ENCODE measurements at regions not wholly inside any gene's neighbourhood (a gene's known extent, or its start where the extent isn't known, plus 50 kb on each side); places are given as distances from the start of the nearest gene placed in this dataset.

DNA sequence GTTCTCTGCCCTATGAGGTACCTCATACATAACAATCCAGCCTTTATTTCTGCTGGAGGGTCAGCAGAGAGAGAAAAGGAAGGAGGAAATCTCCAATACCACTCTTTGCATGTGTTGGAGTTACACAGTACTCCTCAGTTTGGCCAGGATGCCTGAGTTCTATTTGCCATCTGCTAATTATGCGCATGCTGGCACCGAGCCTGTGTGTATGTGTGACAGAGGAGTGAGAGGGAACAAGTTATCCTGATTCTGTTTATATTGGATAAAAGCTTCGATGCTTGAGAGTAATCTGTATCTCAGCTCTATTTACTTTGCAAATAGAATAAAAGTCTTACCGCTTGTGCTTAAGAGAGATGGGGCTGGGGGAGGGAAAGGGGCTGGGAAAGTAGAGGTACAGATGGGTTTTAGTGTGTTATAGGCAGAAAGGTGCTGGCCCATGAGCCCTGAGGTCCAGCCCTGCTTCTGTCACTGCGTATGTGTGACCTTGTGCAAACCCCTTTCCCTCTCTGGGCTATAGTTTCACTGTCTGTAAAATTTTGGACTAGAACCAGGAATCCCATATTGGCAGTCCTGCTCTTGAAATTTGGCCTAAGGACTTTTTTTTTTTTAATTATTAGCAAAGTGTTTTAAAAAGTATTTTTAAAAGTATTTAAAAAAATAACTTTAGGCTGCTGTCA lies 54.5 kb upstream of the PLXNA2 start:
- no peak for DNase-seq

DNA sequence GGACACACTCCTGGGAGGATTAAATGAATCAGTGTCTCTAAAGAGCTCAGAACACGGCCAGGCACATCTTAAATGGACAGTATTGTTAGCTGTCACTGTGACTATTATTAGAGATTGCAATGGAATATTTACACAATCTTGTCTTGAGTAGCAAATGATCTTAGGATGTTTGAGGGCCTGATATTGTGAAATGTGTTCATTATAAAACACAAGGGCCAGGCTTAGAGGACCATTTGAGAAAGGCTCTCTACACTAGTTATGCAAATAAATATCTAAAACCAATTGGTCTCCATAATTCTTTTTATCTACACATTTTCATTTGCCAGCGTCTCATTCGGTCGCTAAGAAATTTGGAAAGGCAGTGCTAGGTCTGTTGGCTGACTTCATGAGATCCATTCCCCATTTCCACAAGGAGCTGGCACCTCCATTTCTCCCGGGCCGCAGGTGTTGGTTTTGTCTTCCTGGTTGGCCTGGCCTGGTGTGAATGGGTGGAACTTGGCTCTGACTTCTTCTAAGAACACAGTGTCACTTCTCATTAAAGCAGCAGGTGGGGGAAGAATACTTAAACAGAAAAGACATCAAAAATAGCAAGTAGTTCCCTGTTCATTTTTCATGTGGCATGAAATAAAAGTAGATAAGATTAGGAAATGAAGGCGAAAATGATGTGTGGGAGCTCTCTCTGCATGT lies 56.0 kb upstream of the PLXNA2 start:
- no peak for DNase-seq

DNA sequence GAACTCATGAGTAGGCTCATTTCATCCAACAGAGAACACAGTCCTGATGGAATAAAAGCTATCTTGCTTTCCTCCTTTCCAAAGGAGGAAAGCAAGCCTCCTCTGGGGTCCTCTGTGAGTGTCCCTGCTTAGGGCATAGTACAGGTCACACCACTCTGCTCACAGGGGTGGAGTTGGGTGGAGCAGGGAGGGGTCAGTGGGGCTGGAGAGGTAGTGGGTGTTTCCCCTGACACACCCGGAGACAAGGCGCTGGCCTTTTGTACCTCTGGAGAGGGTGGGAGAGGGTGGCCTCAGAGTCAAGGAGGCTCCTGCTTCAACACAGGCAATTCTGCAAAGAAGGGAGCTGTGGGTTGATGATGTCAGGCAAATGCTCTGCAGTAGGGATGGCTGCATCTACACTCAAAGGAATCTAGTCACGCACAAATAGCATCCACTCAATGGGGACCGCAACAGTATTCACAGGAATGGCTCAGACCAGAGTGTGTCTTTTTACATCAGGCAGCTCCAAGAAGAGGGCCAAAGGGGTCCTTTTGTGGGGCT lies 58.6 kb upstream of the PLXNA2 start:
- DNase-seq = no peak

DNA sequence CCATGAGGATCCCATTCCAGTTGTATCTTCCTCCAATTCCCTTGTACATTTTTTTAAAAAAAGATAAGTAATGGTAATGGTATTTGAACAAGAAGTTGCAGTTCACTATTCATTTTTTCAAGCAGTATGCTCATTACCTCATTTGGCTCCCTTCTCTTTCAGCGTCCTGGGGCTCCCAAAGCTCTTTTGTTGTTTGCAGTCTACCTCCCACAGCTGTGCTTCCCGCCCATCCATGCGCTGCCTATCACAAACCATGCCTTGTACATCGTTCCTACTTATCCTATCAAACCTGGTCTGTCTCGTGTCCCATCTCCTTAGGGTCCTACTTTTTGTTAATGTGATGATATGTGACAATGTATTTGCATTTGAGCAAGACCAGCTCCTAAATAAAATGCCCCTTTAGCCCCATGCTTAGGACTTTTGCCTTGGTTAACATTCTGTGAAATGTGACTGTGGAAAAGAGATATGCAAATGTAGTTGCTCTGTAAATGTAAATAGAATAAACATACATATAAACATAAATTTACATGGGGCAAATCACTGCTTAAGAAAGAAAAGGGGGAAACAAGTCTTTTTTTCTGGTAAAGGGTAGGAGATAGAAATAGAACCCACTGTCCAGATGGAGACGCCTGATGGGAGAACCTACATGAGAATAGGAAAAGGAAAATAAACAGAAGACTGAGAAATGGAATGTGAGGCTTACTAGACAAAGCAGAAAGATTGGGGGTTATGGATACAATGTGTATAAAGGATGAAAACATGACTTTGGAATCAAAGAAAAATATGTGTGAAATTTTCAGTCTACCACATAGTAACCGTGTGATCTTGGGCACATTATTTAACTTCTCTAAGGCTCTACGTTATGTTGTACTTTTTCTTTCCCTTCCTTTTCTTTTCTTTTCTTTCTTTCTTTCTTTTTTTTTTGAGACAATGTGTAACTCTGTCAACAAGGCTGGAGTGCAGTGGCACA lies 59.8 kb upstream of the PLXNA2 start:
- no peak for DNase-seq

DNA sequence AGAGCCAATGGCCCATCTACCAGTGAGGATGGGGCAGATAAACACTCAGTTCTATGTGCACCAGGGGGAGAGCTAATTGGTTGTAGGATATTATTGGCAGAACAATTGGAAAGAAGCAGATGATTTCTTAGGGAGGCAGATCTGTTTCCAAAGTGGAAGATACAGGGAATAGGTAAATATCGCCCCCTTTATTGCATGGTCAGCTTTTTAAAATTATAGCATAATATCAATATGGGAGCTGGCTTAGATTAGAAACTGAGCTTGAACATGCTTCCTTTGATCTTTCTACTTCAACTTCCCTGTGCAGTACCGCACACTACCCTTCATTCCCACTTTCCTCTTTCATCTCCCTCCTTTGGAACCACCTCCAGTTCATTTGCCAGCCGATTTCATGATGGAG lies 64.0 kb upstream of the PLXNA2 start:
- DNase-seq = no peak

DNA sequence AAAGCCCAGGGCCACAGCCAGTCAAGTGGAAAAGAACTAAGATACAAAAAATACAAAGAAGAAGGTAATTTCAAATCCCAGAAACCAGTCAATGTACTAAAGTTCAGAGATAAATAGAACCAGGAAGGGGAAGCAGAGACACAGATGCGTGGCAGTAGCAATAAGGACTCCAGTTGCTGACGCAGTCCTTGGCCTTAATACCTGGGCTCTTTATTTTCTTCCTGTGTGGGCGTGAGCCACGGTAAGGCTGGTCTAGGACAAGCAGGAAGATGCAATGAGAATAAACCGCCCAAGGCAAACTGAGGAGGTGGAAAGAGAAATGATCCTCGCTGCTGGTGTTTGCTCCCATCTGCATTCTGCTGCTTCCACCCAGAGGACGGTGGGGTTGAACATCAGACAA lies 65.6 kb upstream of the PLXNA2 start:
- no peak for DNase-seq

DNA sequence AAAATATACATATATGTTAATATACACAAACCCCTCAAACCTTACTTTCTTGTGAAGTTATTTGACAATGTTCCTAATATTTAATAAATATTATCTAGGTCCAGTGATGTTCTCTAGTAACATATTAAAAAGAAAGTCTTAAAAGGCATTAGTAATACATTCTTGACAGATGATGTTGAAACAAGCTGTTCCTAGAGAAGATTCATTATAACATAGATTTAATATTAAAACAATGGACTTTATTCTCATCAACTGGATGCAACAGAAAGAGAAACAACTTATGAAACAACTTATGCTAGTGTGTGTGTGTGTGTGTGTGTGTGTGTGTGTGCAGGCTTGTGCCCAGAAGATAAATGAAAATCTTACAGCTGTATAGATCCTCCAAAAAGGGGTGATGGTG lies 68.5 kb upstream of the PLXNA2 start:
- no peak for DNase-seq

DNA sequence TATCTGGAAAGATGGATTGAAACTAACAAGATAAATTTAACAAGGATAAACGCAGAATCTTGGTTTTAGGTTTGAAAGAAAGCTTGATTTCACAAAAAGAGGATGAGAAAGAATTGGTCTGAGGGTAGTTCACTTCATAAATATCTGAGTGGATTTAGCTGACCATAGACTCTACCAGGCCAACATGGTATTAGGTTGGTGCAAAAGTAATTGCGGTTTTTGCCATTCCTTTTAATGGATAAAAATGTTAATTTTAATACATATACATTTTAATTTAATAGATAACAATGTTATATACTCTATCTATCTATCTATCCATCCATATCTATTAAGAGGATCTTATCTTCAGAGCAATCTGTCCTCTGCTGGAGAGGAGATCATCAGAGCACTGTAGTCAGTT lies 70.2 kb upstream of the PLXNA2 start:
- DNase-seq = no peak

DNA sequence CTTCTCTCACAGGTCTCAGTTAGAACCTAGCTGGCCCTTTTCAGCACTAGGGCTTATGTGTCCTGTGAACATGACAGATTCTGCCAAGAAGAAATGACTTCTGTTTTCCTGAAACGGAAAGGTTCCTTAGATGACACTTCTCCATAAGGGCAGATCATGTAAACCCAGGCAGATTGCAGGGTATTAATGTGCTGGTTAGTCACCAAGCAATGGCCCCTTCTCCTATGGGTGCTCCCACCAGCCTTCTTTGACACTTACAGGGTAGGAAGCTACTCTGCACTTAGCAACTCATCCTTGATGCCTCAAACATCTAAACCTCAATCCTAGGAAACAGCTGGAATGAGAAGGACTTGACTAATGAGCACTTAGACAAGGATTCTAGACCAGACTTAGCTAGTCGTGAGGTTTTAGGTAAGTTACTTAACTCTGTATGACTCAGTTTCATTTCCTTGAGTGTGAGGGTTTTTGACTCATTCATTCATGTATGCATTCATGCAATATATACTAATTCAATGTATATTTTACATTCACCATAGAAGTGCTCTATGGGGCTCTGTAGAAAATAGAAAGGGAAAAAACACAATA lies 74.1 kb upstream of the PLXNA2 start:
- no peak for DNase-seq

DNA sequence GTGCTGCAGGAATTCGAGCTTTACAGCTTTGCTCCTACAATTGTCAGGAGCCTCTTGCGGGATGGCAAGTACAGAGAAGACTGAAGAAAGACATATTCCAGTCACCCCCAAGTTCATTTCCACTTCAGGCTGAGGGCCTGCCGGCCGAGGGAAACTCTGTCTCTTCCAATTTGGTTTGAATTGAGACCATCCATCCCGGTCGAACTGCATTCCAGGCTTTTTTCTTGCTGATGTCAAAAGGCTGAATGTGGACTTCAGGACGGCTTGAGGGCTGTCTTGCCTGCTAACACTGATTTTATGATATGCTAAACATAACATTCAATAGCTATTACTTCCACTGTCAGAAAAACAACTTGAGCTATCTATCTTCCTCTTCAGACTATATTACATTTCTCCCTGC lies 79.8 kb upstream of the PLXNA2 start:
- no peak for DNase-seq

DNA sequence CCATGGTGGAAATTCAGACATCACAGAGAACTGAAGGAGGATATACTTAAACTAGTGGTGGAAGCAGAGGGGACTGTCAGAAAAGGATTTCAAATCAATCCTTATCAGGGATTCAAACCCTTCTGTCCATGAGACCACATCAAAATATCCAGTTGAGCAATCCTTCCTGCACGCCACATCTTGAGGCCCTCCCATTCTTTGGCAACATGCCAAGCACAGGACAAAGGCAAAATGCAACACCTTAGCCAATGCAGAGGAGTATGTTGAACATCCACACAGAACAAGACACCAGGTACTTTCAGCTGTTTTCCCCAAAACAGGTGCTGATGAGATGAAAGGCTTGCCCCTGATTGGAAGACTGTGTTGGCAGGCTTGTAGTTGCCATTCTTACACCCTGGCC lies 81.8 kb upstream of the PLXNA2 start:
- no peak for DNase-seq

DNA sequence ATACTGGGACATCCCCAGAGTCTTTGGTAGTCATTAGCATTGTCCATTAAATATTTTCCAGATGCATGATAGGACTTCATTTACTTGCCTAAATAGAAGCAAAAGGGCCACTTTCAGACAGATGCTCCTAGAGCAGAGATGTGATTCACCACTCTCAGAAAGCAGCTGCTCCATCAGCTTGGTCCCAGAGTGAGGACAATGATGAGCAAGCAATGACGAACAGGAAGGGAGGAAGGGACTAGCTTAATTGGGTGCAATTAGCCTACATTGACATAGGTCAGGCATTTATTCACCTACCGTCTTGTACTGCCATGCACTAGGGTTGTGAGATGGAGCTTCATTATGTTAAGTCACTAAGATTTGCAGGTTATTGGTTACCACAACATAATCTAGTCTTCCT lies 85.1 kb upstream of the PLXNA2 start:
- DNase-seq = no peak

DNA sequence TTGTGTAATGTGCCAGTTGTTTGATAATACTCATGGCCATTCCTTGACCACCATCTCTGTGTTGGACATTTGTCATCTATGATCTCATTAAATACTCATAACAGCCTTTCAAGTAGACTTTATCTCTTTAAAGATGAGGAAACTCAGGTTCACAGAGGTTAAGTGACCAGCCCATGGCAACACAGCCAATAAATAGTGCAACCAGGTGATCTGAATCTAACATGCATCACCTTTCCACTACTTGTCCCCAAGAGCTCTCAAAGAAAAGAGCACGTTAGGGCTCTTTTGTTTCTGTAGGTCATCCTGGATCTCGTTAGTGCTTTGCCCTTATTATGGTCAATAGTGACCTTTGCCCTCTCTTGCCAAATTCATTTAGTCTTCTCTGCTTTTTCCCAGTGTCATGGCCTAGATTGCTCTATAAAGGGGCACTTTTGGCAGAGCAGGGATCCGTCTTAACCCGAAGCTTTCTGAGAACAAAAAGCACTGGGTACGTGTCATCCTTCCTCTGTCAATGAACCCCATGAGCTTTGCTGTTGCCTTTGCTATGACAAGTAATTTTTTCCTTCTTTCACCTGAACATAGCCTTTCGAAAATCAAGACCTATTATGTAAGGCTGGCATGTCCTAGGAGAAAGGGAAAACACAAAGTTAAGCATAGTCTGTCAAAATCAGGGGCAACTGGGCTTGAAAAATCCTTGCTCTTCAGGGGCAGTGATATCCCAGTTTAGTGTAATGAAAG lies 88.0 kb upstream of the PLXNA2 start:
- no peak for DNase-seq

DNA sequence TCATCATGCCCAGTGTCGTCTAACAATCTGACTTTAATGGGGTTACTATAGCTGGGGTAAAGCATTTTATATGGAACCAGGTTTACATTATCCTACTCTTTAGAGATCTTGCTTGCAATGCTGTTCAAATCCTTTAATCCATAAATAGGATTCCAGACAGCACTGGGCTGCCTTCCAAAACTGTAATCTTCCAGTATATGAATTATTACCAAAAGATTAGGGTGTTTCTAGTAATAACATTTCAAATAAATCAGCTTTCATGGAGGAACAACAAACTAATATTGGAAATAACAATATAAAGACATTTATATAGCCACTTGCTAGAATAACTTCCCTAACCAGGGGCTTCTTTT lies 88.6 kb upstream of the PLXNA2 start:
- no peak for DNase-seq

DNA sequence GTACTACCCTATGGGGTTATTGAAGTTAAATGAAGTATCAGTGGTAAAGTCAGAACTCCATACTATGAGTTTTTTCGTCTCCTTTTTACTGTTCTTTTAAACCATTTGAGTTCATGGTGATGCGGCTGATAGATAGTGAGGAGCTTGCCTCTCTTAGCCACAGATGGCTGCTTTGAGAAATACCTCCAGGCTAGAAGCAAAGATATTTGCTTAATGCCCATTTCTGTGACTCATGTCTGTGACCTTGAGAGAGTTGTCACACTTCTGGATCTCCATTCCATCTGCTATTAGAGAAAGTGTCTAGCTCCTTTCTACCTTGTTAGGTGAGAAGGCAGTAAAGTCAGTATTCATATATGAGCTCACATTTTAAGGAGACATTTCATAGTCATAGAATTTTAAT lies 89.5 kb upstream of the PLXNA2 start:
- DNase-seq = no peak

DNA sequence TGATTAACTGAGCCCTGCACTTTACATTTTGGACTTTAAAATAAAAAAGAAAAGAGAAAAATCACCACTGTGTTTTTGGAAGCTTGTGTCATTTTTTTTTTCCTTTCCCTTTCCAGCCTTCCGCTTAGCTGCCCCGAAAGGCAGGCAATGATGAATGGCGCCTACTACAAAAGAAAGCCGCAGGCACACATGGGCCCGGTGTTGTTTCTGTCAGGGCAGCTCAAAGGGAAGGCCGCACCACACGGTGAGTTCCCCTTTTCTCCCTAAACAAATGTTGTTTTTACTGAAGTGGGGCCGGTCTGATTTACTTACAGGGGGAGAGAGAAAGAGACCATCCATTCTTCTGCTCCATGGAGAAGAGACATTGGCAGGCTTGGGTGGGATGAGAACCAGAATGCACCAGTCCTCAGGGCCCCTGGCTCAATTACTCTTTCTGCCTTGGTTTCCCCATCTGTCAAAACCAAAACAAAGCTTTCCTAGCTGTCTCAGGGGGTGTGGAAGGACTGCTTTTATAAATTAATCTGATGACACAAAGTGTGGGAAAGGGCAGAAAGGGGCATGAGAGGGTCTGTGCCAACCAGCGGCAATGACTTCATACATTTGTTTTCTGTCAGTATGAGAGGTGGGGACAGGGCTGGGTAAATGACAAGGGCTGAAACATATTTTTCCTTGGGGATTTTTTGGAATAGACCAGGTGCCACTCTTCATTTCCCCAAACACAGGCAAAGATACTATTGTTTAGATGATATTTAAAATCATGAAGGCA lies 91.4 kb upstream of the PLXNA2 start:
- DNase-seq = no peak

DNA sequence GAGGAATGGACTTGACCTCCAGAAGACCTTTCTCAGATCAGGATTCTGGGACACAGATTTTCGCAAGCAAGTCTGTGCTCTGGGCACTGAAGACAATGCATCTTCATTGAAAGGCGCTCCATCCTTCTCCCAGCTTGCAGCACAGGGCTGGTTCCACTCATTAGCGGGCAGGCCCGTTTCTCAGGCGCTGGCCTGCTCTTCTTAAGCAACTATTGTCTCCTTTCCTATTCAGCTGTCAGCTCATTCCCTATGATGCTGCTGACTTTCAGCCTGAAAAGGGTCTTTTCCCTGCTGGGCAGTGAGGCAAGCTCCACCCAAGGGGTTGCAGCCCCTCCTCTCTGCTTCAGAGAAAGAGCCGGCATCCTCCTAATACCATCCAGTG lies 91.9 kb upstream of the PLXNA2 start:
- no peak for DNase-seq

DNA sequence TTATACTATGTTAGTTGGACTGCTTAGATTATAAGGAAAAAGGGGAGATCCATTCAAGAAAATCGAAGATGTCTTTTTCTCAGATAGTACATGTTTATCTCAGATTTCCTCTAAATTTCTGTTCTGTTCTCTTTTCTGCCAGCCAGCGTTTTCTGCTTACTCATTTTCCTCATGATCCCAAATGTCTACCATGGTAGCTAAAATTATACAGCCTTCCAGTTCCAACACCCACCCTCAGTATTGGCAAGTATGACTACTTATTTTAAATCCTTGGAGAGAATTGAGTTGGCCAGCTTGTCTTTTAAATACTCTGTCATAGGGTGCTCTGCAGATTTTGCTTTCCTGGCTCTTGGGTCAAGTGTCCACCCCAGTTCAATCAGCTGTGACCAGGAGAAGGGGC lies 95.7 kb upstream of the PLXNA2 start:
- DNase-seq = no peak

DNA sequence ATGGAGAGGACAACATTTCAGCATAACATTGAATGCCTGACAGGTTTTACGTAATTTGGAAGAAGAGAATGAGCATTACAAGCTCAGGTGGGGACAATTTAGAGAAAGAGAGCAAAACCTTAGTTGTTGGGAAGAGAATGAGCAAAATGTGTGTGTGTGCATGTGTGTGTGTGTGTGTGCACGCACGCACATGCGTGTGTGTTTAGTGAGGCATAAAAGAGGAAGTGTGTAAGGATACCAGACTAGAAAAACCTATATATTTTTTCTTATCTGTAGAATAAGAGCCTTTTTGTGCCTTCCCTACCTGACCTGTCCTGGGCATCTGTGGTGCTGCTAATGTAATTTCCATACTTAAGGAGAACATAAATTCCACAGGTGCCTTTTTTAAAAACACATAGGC lies 99.0 kb upstream of the PLXNA2 start:
- no peak for DNase-seq

DNA sequence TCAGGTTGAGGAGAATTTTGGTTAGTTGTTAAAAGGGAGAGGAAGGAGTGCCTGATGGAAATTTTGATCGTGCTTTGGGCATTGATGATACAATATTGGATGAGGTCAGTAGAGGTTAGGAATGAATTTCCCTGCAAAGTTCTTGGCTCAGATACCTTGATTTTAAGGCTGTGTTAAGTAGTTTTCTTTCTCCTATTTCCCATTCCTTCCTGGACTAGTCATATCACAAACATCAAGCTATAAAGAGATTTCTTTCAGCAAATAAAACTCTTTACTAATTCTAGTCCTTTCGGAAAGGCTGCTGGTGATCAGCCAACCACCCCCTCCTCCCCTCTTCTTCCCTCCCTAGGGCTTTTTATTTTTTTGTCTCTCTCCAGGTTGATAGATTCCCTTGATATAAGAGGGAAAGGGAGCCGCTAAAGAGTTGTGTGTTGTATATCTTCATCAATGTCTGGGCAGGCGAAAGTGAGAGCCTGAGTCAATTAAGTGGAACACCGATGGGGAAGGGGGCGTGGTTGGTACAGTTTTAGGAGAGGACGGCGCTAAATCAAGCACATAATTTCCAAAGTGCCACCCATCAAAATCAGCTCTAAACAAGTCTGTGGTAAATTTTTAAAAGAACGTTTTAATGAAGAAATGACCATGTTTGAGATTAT lies 100.1 kb upstream of the PLXNA2 start:
- DNase-seq = no peak

DNA sequence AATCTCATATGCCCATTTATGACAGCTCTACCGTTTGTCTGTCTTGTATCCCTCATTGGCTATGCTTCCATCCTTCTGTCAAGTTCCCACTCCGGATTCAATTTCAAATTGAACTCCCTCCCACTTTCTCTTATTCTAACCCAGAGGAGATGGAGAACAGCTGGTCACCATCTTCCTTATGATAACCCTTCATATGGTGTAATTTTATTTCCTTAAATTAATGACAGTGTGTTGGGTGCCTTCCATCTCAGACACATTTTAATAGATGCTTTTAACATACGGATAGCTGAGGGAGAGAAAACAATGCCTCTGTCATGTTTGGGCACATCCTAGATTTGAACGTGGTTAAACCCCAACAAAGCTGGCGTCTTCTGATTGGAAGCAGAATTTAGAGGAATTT lies 103.0 kb upstream of the PLXNA2 start:
- no peak for DNase-seq
